ENCODE measurements at regions not wholly inside any gene's neighbourhood (a gene's known extent, or its start where the extent isn't known, plus 50 kb on each side); places are given as distances from the start of the nearest gene placed in this dataset.

DNA sequence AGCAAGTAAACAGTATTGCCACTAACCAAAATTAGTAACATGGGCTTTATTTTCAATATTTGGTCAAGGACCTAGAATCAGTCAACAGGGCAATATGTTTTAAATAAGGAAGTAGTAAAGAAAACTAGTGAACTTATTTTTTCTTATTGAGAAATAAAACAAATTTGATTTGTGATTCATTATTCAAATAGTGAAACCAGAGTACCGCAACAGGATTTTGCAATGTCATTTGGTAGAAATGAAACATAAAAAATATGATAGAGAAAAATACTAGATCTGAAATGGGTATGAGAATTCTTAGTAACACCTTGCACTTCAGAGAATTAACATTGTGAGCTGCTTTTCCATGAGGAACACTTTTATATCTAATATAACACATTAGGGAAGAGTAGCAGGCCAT lies 291.8 kb upstream of the GBE1 start:
- Mint-ChIP-seq H3K36me3 (no peaks in the 10 kb centered on the region), H3K9me3 (no peaks in the 10 kb centered on the region), H3K27me3 (ENCODE audit: low read depth in 3 of 3) (no peaks in the 10 kb centered on the region), H3K4me3 (no peak overlapping the region), H3K27ac (no peak overlapping the region), H3K4me1 (no peaks in the 10 kb centered on the region)
- H3K9ac ChIP-seq (ENCODE audit: insufficient read depth, low read length, poor library complexity, severe bottlenecking): no peak overlapping the region
- H3K36me3 ChIP-seq (replicated peaks in 1 of 2; ENCODE audit: control insufficient read depth in 1 of 2, insufficient read depth in 2 of 2, low read length in 2 of 2): no peaks in the 10 kb centered on the region
- H3K4me2 ChIP-seq (replicated peaks; ENCODE audit: extremely low read depth, low read length, poor library complexity, severe bottlenecking): no peak overlapping the region
- no peaks in the 10 kb centered on the region for H4K20me1 ChIP-seq (ENCODE audit: insufficient read depth, low read length)
- no peaks in the 10 kb centered on the region for H3K79me2 ChIP-seq (ENCODE audit: insufficient read depth, low read length)
- H3K27ac ChIP-seq (ENCODE audit: low read depth in 1 of 2, low read length in 2 of 2): no peak overlapping the region
- intact Hi-C loops (cut with micrococcal nuclease): no loop called here
- no peaks in the 10 kb centered on the region for H3K27me3 ChIP-seq (ENCODE audit: control insufficient read depth in 2 of 2, insufficient read depth in 2 of 2, low read length in 2 of 2)
- no peaks in the 10 kb centered on the region for H3K4me1 ChIP-seq (ENCODE audit: control insufficient read depth in 1 of 2, insufficient read depth in 2 of 2, low read length in 2 of 2)
- no peaks in the 10 kb centered on the region for H3K9me3 ChIP-seq (replicated peaks in 1 of 2; ENCODE audit: control insufficient read depth in 1 of 2, insufficient read depth in 1 of 2, low read length in 2 of 2)
- TF ChIP-seq CTCF (IDR thresholded peaks at IDR 0.05): no peak
- no peak overlapping the region for H3K4me3 ChIP-seq (replicated peaks in 1 of 3; ENCODE audit: low read depth in 2 of 3, low read length in 3 of 3)
- H2AFZ ChIP-seq (ENCODE audit: insufficient read depth, low read depth, low read length, poor library complexity, severe bottlenecking): no peak overlapping the region
- DNase-seq: no peak
- no CpG with 5 or more reads among the region's 1 CpG for WGBS (ENCODE audit: insufficient coverage)

DNA sequence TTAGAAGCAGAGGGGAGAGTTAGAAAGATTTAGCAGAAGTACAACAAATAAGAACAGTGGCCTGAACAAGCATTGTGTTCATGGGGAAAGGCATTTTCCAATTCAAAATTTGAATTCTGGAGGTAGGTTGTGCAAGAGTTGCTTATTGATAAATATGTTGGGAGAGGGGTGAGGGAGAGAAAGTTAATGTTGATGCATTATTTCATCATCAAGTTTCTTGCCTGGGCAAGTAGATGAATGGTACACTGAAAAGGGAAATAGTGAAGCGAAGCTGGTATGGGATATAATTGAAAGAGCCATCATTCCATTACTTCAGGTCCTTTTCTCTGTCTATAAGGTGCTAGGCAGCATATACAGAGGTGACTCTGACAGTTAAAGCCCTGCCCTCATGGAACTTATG lies 288.9 kb upstream of the GBE1 start:
- H3K9ac ChIP-seq (ENCODE audit: insufficient read depth, low read length, poor library complexity, severe bottlenecking): no peak overlapping the region
- Mint-ChIP-seq H3K9me3 (no peaks in the 10 kb centered on the region), H3K27me3 (ENCODE audit: low read depth in 3 of 3) (no peaks in the 10 kb centered on the region), H3K36me3 (no peaks in the 10 kb centered on the region), H3K4me3 (no peak overlapping the region), H3K4me1 (no peaks in the 10 kb centered on the region), H3K27ac (no peak overlapping the region)
- no peak overlapping the region for H3K4me3 ChIP-seq (replicated peaks in 1 of 3; ENCODE audit: low read depth in 2 of 3, low read length in 3 of 3)
- no peak for TF ChIP-seq CTCF (IDR thresholded peaks at IDR 0.05)
- H4K20me1 ChIP-seq (ENCODE audit: insufficient read depth, low read length): no peaks in the 10 kb centered on the region
- H3K4me2 ChIP-seq (replicated peaks; ENCODE audit: extremely low read depth, low read length, poor library complexity, severe bottlenecking): no peak overlapping the region
- no peaks in the 10 kb centered on the region for H3K36me3 ChIP-seq (replicated peaks in 1 of 2; ENCODE audit: control insufficient read depth in 1 of 2, insufficient read depth in 2 of 2, low read length in 2 of 2)
- no peaks in the 10 kb centered on the region for H3K9me3 ChIP-seq (replicated peaks in 1 of 2; ENCODE audit: control insufficient read depth in 1 of 2, insufficient read depth in 1 of 2, low read length in 2 of 2)
- H3K27me3 ChIP-seq (ENCODE audit: control insufficient read depth in 2 of 2, insufficient read depth in 2 of 2, low read length in 2 of 2): no peaks in the 10 kb centered on the region
- no peak overlapping the region for H3K27ac ChIP-seq (ENCODE audit: low read depth in 1 of 2, low read length in 2 of 2)
- no peaks in the 10 kb centered on the region for H3K79me2 ChIP-seq (ENCODE audit: insufficient read depth, low read length)
- WGBS (ENCODE audit: insufficient coverage): no CpG with 5 or more reads among the region's 1 CpG
- H2AFZ ChIP-seq (ENCODE audit: insufficient read depth, low read depth, low read length, poor library complexity, severe bottlenecking): no peak overlapping the region
- DNase-seq: no peak
- no peaks in the 10 kb centered on the region for H3K4me1 ChIP-seq (ENCODE audit: control insufficient read depth in 1 of 2, insufficient read depth in 2 of 2, low read length in 2 of 2)
- intact Hi-C loops (cut with micrococcal nuclease): no loop called here

Measured in CD14-positive monocyte (primary cell).